MG63 (cell line): ENCODE measurements at regions not wholly inside any gene's neighbourhood (a gene's known extent, or its start where the extent isn't known, plus 50 kb on each side); places are given as distances from the start of the nearest gene placed in this dataset.
"Not testable (repeated sequence)": the region's sequence is repeated elsewhere in the genome, so short reads cannot be mapped to it uniquely, and the experiment has no call there.

ENCODE experiments used
- DNase-seq: peaks from one replicate; pipeline ENCODE4 v3.0.0-alpha.2; 2020
- H3K27me3 ChIP-seq: fragments of 250-450 bp; sonication (Bioruptor Pico); 2 replicates; pipeline ENCODE4 v1.5.1; 2020; ENCODE audit warnings: mild to moderate bottlenecking, moderate library complexity
- H3K36me3 ChIP-seq: fragments of 250-450 bp; sonication (Bioruptor Pico); 2 replicates; pipeline ENCODE4 v1.5.1; 2020; ENCODE audit warnings: mild to moderate bottlenecking, moderate library complexity
- H3K4me3 ChIP-seq: fragments of 250-450 bp; sonication (Bioruptor Pico); 2 replicates; pipeline ENCODE4 v1.5.1; 2020; ENCODE audit warnings: mild to moderate bottlenecking, moderate library complexity
- H3K9me3 ChIP-seq: fragments of 250-450 bp; sonication (Bioruptor Pico); 2 replicates; pipeline ENCODE4 v1.5.1; 2020; ENCODE audit warnings: mild to moderate bottlenecking, moderate library complexity

- Histone ChIP-seq H3K9me3 (no peaks in the 10 kb centered on the region), H3K27me3 (no peaks in the 10 kb centered on the region), H3K4me3 (no peak overlapping the region), H3K36me3 (no peaks in the 10 kb centered on the region)
- peak; percentile 84 for DNase-seq
These were observed 179.0 kb upstream of the RGS6 start for GRCh38 chr14:71753126-71753830.

GRCh38 chr14:71753976-71754375, 178.3 kb upstream of the RGS6 start:
- Histone ChIP-seq H3K27me3 (no peaks in the 10 kb centered on the region), H3K36me3 (no peaks in the 10 kb centered on the region), H3K4me3 (no peak overlapping the region), H3K9me3 (no peaks in the 10 kb centered on the region)
- DNase-seq: no peak

- Histone ChIP-seq H3K36me3 (no peaks in the 10 kb centered on the region), H3K27me3 (no peaks in the 10 kb centered on the region), H3K9me3 (no peaks in the 10 kb centered on the region), H3K4me3 (no peak overlapping the region)
- DNase-seq: no peak
These were observed 177.7 kb upstream of the RGS6 start for GRCh38 chr14:71754422-71755095.

- DNase-seq: no peak
- H3K9me3 ChIP-seq: no peaks in the 10 kb centered on the region
- H3K36me3 ChIP-seq: no peaks in the 10 kb centered on the region
- H3K27me3 ChIP-seq: no peaks in the 10 kb centered on the region
- no peak overlapping the region for H3K4me3 ChIP-seq
These were observed 173.8 kb upstream of the RGS6 start for GRCh38 chr14:71758229-71758951.

GRCh38 chr14:71762575-71762974, 169.7 kb upstream of the RGS6 start:
- Histone ChIP-seq H3K4me3 (no peak overlapping the region), H3K36me3 (no peaks in the 10 kb centered on the region), H3K27me3 (no peaks in the 10 kb centered on the region), H3K9me3 (no peaks in the 10 kb centered on the region)
- no peak for DNase-seq

GRCh38 chr14:71764701-71765382, 167.4 kb upstream of the RGS6 start:
- Histone ChIP-seq H3K36me3 (no peaks in the 10 kb centered on the region), H3K27me3 (no peaks in the 10 kb centered on the region), H3K9me3 (no peaks in the 10 kb centered on the region), H3K4me3 (no peak overlapping the region)
- DNase-seq: no peak

- Histone ChIP-seq H3K9me3 (no peaks in the 10 kb centered on the region), H3K27me3 (no peaks in the 10 kb centered on the region), H3K4me3 (no peak overlapping the region), H3K36me3 (no peaks in the 10 kb centered on the region)
- DNase-seq: no peak
These were observed 166.7 kb upstream of the RGS6 start for GRCh38 chr14:71765505-71765904.

GRCh38 chr14:71770431-71770830, 161.8 kb upstream of the RGS6 start:
- Histone ChIP-seq H3K4me3 (no peak overlapping the region), H3K36me3 (no peaks in the 10 kb centered on the region), H3K9me3 (no peaks in the 10 kb centered on the region), H3K27me3 (no peaks in the 10 kb centered on the region)
- no peak for DNase-seq

GRCh38 chr14:71771421-71771820, 160.8 kb upstream of the RGS6 start:
- H3K4me3 ChIP-seq, H3K9me3 ChIP-seq, H3K27me3 ChIP-seq, H3K36me3 ChIP-seq, DNase-seq: not testable (repeated sequence)

GRCh38 chr14:71771996-71772395, 160.2 kb upstream of the RGS6 start:
- H3K9me3 ChIP-seq, H3K4me3 ChIP-seq, DNase-seq, H3K27me3 ChIP-seq, H3K36me3 ChIP-seq: not testable (repeated sequence)

- Histone ChIP-seq H3K4me3 (no peak overlapping the region), H3K9me3 (no peaks in the 10 kb centered on the region), H3K27me3 (no peaks in the 10 kb centered on the region), H3K36me3 (no peaks in the 10 kb centered on the region)
- DNase-seq: no peak
These were observed 158.2 kb upstream of the RGS6 start for GRCh38 chr14:71773898-71774481.

- no peak for DNase-seq
- Histone ChIP-seq H3K27me3 (no peaks in the 10 kb centered on the region), H3K36me3 (no peaks in the 10 kb centered on the region), H3K4me3 (no peak overlapping the region), H3K9me3 (no peaks in the 10 kb centered on the region)
These were observed 155.5 kb upstream of the RGS6 start for GRCh38 chr14:71776471-71777360.

- Histone ChIP-seq H3K9me3 (no peaks in the 10 kb centered on the region), H3K36me3 (no peaks in the 10 kb centered on the region), H3K27me3 (no peaks in the 10 kb centered on the region), H3K4me3 (no peak overlapping the region)
- DNase-seq: no peak
These were observed 152.2 kb upstream of the RGS6 start for GRCh38 chr14:71780075-71780474.

- H3K36me3 ChIP-seq: no peaks in the 10 kb centered on the region
- no peak for DNase-seq
These were observed 151.4 kb upstream of the RGS6 start for GRCh38 chr14:71780822-71781221.

GRCh38 chr14:71783088-71783487, 149.1 kb upstream of the RGS6 start:
- H3K4me3 ChIP-seq: no peak overlapping the region
- H3K9me3 ChIP-seq: no peaks in the 10 kb centered on the region
- no peaks in the 10 kb centered on the region for H3K36me3 ChIP-seq
- no peaks in the 10 kb centered on the region for H3K27me3 ChIP-seq
- DNase-seq: no peak

More at GRCh38 chr14:71780822-71781221, 151.4 kb upstream of the RGS6 start:
- no peak overlapping the region for H3K4me3 ChIP-seq
- no peaks in the 10 kb centered on the region for H3K9me3 ChIP-seq
- H3K27me3 ChIP-seq: no peaks in the 10 kb centered on the region

GRCh38 chr14:71783786-71784185, 148.4 kb upstream of the RGS6 start:
- peak; percentile 10 for DNase-seq
- no peaks in the 10 kb centered on the region for H3K9me3 ChIP-seq
- H3K27me3 ChIP-seq: no peaks in the 10 kb centered on the region
- H3K4me3 ChIP-seq: no peak overlapping the region
- H3K36me3 ChIP-seq: no peaks in the 10 kb centered on the region
